Mesothelial cell of epicardium (in vitro differentiated cells): ENCODE measurements at regions not wholly inside any gene's neighbourhood (a gene's known extent, or its start where the extent isn't known, plus 50 kb on each side); places are given as distances from the start of the nearest gene placed in this dataset.

ENCODE experiments used
- DNase-seq, 2 experiments: peaks; one replicate each; pipeline ENCODE4 v3.0.0; 2021; ENCODE audit warnings: low spot score in 2 of 2; ENCODE audit not compliant: unreplicated experiment in 2 of 2
- H3K27ac Mint-ChIP-seq: 2 replicates; pipeline ENCODE4 v1.8.0; 2021; ENCODE audit warnings: mixed read lengths
- H3K27me3 Mint-ChIP-seq: 2 replicates; pipeline ENCODE4 v1.8.0; 2021; ENCODE audit warnings: low read depth, mixed read lengths
- H3K36me3 Mint-ChIP-seq: 2 replicates; pipeline ENCODE4 v1.8.0; 2021; ENCODE audit warnings: mixed read lengths
- H3K4me1 Mint-ChIP-seq: 2 replicates; pipeline ENCODE4 v1.8.0; 2021; ENCODE audit warnings: mixed read lengths
- H3K4me3 Mint-ChIP-seq: 2 replicates; pipeline ENCODE4 v1.8.0; 2021; ENCODE audit warnings: mild to moderate bottlenecking, moderate library complexity, mixed read lengths
- H3K9me3 Mint-ChIP-seq: 2 replicates; pipeline ENCODE4 v1.8.0; 2021; ENCODE audit warnings: mixed read lengths
- CTCF ChIP-seq: fragments of 200-600 bp; sonication (generic); IDR thresholded peaks from one replicate; pipeline ENCODE4 v1.5.0; 2021; ENCODE audit warnings: antibody characterized with exemption; ENCODE audit not compliant: unreplicated experiment

- TF ChIP-seq CTCF: no peak
- Mint-ChIP-seq H3K9me3 (peaks cover 45% of the 10 kb centered on the region), H3K27ac (no peak overlapping the region), H3K4me1 (peaks cover 2% of the 10 kb centered on the region), H3K4me3 (no peak overlapping the region), H3K36me3 (peaks cover 29% of the 10 kb centered on the region), H3K27me3 (no peaks in the 10 kb centered on the region)
- no peak for DNase-seq
These were observed 1593.1 kb upstream of the TENM4 start for GRCh38 chr11:81033779-81034540.

- Mint-ChIP-seq H3K36me3 (peaks cover 25% of the 10 kb centered on the region), H3K4me3 (no peak overlapping the region), H3K4me1 (peaks cover 2% of the 10 kb centered on the region), H3K27ac (no peak overlapping the region), H3K27me3 (no peaks in the 10 kb centered on the region), H3K9me3 (peaks cover 40% of the 10 kb centered on the region)
- DNase-seq: no peak
- TF ChIP-seq CTCF: no peak
These were observed 1592.1 kb upstream of the TENM4 start for GRCh38 chr11:81032906-81033305.

GRCh38 chr11:81030186-81030585 lies 1589.4 kb upstream of the TENM4 start:
- no peak for TF ChIP-seq CTCF
- no peaks in the 10 kb centered on the region for H3K27me3 Mint-ChIP-seq
- H3K9me3 Mint-ChIP-seq: peaks cover 19% of the 10 kb centered on the region
- no peak for DNase-seq
- peaks cover 8% of the 10 kb centered on the region for H3K36me3 Mint-ChIP-seq
- H3K4me3 Mint-ChIP-seq: no peak overlapping the region
- peaks cover 2% of the 10 kb centered on the region for H3K4me1 Mint-ChIP-seq
- no peak overlapping the region for H3K27ac Mint-ChIP-seq

GRCh38 chr11:81026032-81026431 lies 1585.2 kb upstream of the TENM4 start:
- no peaks in the 10 kb centered on the region for H3K36me3 Mint-ChIP-seq
- no peaks in the 10 kb centered on the region for H3K27me3 Mint-ChIP-seq
- no peaks in the 10 kb centered on the region for H3K9me3 Mint-ChIP-seq
- H3K4me1 Mint-ChIP-seq: peaks cover 6% of the 10 kb centered on the region
- no peak overlapping the region for H3K4me3 Mint-ChIP-seq
- DNase-seq: no peak
- TF ChIP-seq CTCF: no peak
- no peak overlapping the region for H3K27ac Mint-ChIP-seq

- Mint-ChIP-seq H3K27ac (no peak overlapping the region), H3K9me3 (peaks cover 7% of the 10 kb centered on the region), H3K36me3 (no peaks in the 10 kb centered on the region), H3K4me3 (no peak overlapping the region), H3K4me1 (peaks cover 4% of the 10 kb centered on the region), H3K27me3 (no peaks in the 10 kb centered on the region)
- TF ChIP-seq CTCF: no peak
- DNase-seq: no peak
These were observed 1581.2 kb upstream of the TENM4 start for GRCh38 chr11:81022057-81022456.
